GM18951 (cell line): ENCODE measurements at regions not wholly inside any gene's neighbourhood (a gene's known extent, or its start where the extent isn't known, plus 50 kb on each side); places are given as distances from the start of the nearest gene placed in this dataset.

Experiments used
- POLR2A ChIP-seq: IDR thresholded peaks from 4 replicates; pipeline ENCODE4 v1.6.1; 2011; ENCODE audit warnings: mild to moderate bottlenecking; ENCODE audit not compliant: insufficient read length, insufficient read depth; ENCODE audit errors: extremely low read depth
- in situ Hi-C: fragments of 300-500 bp; cut with MboI; formaldehyde crosslinking; loops from one replicate; pipeline ENCODE4 v1.12.0; 2022; ENCODE audit warnings: low sequenced_read_pairs, mixed read lengths, inconsistent platforms; ENCODE audit not compliant: unreplicated experiment

DNA sequence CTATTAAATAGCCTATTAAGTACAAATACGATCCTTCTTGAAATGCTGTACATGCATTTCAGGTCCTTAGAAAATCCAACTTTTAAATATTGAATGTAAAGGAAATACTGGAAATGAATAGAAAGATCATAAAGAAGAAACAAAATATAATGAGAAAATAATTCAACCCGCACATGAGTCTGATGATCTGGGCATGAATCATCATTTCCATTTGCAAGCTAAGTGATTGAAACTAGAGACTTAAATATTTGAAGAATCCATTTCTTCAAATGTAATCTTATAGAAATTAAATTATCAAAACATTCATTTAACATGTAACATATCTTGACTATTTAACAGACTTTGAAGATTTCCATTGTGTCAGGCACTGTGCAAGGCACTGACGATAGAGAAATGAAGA, 977.0 kb downstream of the TFAP2A start:
- in situ Hi-C loops, result no loop called here
- no peak for TF ChIP-seq POLR2A

DNA sequence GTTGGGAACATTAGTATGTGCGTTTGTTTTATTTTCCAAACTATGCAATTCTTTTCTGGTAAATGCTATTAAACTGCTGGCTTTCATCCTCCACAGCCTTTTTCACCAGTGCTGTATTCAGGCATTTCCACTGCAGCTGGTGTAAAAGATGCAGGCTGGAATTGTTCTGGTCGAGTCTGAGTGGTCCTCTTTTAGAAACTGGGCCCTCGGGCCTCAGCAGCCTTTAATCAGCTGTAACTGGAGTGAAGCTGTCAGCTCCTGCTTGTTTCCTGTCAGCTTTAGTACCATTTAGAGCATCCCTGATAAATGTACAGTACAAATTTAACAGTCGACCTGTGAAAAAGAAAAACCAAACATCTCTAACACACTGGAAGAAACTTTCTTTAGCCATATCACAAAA, 979.6 kb downstream of the TFAP2A start:
- in situ Hi-C loops, result no loop called here
- no peak for TF ChIP-seq POLR2A

DNA sequence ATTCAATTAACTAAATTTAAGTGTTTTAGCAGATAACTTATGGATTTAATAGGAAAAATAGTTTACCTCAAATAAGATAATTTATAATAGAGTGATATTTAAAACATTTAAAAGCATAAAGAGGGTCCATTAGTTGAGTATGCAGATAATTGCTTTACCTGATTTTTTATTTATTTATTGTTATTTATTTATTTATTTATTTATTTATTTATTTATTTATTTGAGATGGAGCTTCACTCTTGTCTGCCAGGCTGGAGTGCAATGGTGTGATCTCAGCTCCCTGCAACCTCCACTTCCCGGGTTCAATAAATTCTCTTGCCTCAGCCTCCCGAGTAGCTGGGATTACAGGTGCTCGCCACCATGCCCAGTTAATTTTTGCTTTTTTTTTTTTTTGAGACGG, 982.9 kb downstream of the TFAP2A start:
- no peak for TF ChIP-seq POLR2A
- in situ Hi-C loops, result no loop called here

DNA sequence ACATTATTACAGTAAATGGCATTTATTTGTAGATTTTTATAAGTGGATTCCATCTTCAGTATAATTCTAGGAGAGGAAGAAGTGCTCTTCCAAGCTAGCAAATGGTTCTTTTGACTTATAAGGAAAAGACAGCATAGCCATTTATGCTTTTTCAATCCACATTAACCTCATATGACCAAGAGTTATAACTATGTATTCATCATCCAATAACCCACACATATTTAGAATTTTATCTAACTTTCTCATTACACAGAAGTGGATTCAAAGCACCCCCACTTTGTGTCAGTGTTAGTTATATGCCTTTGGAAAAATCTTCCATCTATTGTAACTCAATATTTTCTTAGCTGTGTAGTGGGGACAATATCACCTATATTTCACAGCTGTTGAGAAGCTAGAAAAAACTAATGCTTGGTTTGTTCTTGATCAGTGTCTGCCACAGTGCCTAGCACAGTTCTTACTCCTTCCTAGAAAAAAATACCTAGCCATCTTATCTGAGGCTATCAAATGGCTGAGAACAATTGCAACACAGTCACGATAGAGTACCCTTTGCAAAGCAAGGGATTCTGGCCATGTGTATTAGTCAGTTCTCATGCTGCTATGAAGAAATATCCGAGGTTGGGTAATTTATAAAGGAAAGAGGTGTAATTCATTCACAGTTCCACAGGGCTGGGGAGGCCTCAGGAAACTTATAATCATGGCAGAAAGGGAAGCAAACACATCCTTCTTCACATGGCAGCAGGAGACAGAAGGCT, 986.3 kb downstream of the TFAP2A start:
- no peak for TF ChIP-seq POLR2A
- in situ Hi-C loops, result no loop called here

DNA sequence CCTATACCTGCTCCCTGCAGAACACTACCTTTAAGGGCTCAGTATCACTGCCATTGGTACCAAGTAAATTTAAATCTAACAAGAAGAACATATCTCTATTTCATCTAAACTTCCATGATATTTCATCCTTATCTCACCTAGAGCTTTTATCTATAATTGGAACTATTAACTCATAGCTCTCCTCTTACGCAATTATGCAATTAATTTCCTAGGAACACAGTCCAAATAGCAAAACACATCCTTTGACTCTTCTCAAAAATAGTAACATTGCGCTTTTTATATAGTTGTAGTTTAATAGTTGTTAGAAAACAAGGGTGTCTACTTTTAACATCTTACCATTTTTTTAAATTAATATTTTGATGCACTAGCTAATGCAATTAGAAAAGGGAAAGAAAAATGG, 986.8 kb upstream of the SLC35B3 start:
- TF ChIP-seq POLR2A, result no peak
- in situ Hi-C loops, result no loop called here

DNA sequence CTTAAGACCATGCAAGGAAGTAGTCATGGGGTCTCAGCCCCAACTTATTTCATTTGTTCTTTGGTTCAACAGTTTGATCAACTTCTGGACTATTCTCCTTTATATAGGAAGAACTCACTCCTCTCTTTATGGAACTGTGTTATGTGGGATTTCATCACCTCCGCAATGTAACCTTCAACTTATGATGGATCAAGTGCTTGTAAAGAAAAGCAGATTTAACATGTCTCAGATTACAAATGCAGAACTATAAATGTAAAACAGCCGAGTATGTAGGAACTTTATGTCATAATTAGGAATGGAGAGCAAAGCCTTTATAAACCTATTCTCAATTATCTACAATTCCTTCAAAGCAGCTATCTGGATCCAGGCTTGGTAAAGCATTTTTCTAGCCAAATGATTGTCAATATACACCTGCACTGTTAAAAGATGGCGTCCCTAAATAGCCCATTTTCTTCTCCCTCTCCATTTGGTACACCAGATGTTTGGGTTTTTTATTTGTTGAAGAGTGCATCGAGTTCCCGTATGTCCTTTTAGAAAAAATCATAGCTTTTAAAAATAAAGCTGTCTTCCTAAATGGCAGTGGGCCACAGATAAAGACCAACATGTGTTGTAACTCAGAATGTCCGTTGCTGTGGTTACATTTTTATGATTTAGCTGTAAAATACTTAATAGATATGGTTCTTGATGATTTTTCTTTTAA, 985.1 kb upstream of the SLC35B3 start:
- TF ChIP-seq POLR2A, result no peak
- in situ Hi-C loops, result no loop called here

DNA sequence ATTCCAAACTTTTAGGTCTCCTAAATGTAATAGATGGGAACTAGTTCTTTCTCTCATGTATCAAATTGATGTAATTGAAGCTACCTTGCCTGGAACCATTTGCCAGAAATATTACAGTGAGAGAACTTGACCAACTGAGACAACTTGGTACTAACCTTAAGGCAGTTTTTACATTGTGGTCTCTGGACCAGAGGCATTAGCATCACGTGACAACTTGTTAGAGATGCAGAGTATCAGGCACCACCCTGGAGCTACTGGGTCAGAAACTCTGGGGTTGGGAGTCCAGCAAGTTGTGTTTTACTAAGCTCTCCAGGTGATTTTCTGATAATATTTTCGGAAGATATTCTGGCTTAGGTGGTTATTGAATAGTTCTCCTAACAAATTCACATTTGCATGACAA, 982.1 kb upstream of the SLC35B3 start:
- in situ Hi-C loops, result no loop called here
- TF ChIP-seq POLR2A, result no peak

DNA sequence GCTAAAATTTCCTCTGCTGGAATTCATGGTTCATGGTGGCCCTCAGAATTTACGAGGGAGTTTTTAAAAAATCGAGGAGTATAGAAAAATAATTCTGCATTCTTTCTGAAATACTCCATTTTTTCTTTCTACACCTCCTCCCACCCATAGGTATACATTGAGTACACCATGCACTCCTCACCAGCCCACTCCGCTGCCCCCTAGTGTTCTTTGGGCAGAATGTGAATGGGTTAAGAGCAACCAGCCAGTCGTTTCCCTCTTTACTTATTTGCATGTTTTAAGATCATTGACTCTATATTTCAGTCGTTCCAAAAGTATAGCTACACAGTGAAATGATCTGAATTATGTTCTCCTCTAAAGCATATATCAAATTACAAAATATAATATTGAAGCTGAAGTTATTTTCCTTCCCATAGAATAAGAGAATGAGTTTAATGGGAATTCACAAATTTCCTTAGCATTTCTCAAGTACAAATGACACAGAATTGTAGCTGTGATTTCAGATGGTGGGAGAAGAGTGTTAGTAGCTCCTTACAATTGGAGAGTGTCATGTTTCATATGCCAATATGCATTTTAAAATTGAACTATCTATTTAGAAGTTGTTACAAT, 977.7 kb upstream of the SLC35B3 start:
- in situ Hi-C loops, result no loop called here
- no peak for TF ChIP-seq POLR2A

DNA sequence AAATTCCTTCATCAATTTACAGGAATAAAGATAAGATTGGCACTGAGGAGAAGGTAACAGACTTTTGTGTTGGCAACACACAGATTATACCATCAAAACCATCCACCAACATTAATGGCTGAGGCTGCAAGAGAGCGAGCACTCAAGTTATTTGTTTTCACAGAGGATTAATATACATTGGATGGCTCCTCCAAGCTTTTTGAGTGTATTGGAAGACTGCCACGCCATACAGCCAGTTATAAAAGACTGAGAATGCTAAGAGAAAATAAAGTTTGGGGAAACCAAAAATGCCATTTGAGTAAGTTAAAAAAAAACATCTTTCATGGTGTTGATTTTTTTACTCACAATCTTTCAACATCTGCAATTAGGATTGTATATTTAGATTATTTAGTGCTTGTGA, 973.8 kb upstream of the SLC35B3 start:
- in situ Hi-C loops, result no loop called here
- no peak for TF ChIP-seq POLR2A

DNA sequence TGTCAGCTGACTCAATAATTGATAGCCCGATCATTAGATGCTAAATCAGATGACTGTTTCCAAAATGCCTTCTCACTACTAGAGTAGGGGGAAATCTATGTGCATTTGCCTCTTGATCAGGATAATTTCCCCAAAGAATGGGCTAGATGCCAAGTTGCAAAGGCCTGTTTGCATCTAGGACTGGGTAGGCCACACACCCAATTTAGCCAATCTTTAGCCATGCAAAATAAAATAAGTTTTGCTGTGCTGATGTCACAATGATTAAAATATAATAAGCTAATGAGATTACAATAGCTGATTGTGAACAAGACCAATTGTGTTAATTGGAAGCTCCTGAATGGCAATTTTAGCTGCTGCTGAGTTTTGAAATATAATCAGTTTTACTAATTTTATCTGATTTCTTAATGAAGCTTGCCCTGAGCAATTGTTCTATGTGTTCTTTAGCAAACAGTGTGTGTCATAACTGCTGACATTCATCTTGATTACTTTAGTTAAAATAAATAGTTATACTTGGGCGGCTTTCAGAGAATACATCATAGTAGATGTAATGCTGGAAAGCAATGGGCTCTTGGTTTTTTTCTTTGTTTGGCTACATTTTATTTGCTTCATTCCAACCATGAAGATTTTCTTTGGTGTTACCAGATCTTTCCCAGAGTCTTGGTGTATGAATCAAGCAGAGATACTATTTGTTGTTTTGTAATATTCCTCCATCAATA, 973.2 kb upstream of the SLC35B3 start:
- TF ChIP-seq POLR2A, result no peak
- in situ Hi-C loops, result no loop called here

DNA sequence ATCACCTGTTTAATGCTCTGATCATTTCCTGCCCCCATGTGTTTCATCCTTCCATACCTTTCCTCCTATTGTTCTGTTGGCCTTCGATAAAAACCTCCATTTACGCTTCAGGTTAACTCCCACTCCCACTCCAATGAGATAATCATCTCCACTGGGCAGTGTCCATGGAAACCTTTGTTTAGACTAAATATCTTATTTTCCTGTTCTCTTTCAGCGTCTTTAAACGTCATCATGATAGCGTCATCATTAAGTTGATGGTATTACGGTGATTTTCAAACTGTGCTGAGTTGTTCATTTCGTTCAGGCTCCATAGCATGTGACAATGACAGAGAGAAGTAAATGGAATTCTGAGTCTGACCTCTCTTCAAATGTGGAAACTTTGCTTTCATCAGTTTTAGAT, 970.5 kb upstream of the SLC35B3 start:
- in situ Hi-C loops, result no loop called here
- no peak for TF ChIP-seq POLR2A

DNA sequence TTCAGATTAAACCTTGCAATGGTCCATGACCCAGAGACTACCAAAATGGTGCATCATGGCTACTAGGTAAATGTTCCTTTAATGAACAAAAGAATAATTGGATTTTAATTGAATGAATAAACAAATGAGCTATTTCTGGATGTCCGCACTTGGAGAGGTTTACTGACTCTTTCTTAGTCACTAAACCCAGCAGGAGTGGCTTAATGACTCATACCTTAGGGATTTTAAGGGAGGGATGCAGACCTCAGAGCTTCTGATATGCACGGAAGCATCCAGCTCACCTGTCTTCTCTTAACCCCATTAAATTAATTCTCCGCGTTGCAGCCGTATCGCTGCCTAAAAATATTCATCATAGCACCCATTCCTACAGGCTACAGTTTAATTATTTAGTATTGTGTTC, 970.0 kb upstream of the SLC35B3 start:
- in situ Hi-C loops, result no loop called here
- TF ChIP-seq POLR2A, result no peak

DNA sequence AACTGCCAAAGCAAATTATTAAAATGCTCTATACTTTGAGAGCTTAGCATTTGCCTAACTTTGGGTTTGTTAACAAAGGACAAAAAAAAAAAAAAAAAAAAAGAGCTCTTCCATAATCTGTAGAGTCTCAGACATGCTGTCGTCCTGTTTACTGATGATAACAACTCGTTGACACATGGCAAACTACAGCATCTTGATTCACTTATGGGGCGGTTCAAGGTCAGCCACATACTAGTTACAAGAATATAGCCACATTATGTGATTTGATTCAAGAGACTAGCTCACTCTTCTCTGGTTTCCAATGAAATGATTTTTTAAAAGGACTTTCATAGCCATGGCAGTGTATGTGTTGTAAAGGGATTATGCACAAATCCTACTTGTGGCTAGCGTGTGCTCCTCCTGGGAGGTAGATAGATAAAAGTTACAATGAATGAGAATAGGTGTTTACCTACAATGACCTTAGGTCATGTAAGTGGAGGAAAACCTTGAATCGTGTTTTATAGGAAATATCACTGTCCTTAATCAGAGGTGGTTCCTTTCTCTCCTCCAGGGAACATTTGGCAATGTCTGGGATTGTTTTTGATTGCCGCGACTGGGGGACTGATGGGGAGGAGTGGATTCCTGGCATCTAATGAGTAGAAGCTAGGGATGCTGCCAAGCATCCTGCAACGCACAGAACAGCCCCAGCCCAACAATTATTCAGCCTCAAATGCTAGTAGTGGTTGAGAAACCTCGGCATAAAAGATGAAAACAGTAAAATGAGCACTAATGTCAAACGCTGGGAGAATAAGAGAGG, 969.2 kb upstream of the SLC35B3 start:
- TF ChIP-seq POLR2A, result no peak
- in situ Hi-C loops, result no loop called here
